Hippocampal formation (tissue), 2 donors: ENCODE measurements at regions not wholly inside any gene's neighbourhood (a gene's known extent, or its start where the extent isn't known, plus 50 kb on each side); places are given as distances from the start of the nearest gene placed in this dataset.

Experiments
- DNase-seq, 2 donors: peaks; one replicate each; lab custom pipeline; 2025; lab: John Stamatoyannopoulos, UW

DNA sequence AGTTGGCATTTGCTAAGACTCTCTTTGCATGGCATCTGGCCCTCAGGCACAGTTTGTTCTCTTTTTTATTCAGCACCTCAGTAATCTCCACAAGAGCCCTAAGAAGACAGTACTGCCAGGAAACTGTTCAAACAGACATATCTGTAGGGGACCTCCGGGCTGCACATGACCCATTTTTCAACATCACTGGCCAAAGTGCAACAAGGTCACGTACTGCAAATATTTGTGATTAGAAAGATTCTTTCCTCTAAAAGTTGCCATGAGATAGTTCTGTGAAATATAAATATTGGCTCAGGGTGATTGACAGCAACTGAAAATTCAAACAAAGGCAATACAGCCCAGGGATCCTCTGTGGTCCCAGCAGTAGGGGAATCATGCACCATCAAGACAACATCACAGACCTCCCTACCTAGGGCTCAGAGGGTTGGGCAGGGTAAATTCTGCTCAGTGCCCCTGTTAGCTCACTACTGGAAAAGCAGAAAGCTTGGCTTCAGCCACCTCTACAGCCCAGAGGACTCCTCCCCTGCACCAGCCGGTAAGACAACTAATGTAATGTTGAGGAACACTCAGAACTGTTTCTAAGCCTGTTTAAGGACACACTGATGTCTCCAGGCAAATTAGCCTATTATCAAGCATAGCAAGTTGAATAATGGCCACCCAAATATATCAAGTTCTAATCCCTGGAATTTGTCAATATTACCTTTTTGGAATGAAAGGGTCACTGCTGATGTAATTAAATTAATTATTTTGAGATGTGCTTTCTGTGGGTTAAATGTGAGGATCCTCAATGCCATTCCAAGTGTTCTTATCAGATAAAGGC, 117.4 kb upstream of the LPP start:
- no peak for DNase-seq

DNA sequence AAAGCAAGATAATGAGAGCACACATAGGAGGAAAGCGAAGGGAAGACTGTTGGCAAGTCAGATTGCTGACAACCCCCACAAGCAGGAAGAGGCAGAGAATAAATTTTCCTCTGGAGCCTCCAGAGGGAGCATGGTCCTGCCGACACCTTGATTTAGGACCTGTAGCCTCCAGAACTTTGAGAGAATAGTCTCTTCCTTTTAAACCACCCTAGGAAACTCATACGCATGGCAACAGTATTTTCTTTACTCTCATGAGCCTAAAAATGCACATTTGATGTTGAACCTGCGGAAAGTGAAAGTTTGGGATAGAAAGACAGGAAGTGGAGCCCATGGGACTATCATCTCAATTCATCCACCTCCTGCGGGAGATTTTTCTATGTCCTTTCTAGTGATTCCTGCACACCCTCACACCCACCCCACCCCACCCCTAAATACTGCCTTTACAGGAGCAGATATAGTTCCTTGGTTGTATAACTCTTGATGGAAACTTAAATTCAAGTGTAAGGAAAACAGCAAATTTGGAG, 116.7 kb upstream of the LPP start:
- no peak for DNase-seq

- DNase-seq, result no peak
Observed at GRCh38 chr3:188037965-188038581, 115.9 kb upstream of the LPP start.

GRCh38 chr3:188041193-188041592, 112.8 kb upstream of the LPP start:
- DNase-seq, result no peak

- DNase-seq, result no peak
Observed at GRCh38 chr3:188041895-188042294, 112.1 kb upstream of the LPP start.

DNA sequence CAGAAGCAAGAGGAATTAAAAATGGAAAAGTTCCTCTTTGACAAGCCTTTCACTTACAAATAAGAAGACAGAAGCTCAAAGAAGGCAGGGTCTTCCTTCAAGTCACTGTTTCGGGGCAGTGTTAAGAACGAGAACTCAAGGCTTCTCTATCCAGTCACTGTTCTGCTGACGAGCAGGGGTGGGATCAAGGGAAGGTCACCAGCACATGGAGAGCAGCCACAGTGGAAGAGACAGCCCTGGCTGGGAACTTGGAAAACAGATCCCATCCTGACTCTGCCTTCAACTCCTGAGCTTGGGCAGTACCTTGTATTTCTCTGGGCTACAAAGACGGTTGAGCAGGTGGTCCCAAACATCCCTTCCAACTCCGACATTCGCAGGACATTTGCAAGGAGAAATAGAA, 111.5 kb upstream of the LPP start:
- no peak for DNase-seq

DNA sequence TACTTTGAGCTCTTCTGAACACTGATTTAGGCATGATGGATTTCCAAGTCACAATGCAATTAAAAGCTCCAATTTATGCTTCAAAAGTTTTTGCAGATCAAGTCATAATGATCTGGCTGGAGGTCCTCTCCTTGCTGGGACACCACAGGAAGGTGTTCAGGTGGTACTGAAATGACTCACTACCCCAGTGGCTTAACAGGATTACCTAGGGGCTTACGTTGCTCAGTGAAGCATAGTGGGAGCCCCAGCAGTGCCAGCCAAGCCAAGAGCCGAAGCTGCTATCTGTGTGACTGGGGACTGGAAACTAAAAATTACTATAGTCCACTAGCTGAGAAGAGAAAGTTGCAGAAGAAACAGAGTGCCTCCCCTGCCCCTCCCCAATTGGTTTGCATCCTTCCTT, 110.1 kb upstream of the LPP start:
- DNase-seq, result no peak

DNA sequence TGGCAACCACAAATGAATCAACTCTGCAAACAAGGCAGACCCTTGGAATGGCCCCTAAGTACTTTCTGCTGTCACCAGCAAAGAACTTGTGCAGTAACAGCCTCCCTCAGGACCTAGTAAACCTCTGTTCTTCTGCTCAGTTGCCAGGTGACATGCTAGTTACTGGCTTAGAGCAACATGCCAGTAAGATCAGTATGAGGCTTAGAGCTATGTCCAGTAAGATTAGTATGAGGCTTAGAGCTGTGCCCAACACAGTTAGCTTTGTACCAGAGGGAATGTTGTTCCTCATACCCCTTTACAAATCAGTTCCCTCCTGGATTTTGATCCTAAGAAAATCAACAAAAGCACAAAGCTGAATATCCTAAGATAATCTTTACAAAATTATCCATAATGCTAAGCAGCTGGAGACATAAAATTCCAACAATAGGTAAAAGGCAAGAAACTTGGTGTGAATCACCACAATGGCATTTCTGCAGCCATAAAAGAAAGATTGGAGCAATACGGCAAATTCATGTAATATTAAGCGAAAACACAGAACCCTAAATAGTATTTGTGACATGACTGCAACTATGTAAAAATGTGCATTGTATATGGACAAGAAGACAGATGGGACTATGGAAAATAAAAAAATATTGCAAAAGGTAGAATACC, 107.3 kb upstream of the LPP start:
- no peak for DNase-seq

DNA sequence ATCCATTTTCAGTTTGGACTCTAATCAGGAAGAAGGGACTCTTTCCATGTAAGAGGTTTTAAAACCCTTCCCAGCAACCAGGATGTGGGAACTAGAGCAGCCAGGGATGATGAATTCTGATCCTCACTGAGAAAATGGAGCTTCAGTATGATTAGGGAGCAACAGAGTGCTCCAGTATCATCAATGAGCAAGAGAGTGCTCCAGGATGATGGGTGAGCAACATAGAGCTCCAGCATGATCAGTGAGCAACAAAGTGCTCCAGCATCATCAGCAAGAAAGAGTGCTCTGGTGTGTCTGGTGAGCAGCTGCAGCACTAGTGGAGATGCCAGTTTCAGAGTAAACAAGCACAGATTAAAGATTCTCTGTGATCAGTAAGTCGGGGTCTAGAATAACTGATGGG, 106.4 kb upstream of the LPP start:
- no peak for DNase-seq

- no peak for DNase-seq
Observed at GRCh38 chr3:188049606-188050530, 104.1 kb upstream of the LPP start.

GRCh38 chr3:188051801-188052168, 102.2 kb upstream of the LPP start:
- peak; percentile 86 to 98 for DNase-seq

GRCh38 chr3:188052169-188053035, 101.6 kb upstream of the LPP start:
- DNase-seq, result peak; percentile 98 to 99

DNA sequence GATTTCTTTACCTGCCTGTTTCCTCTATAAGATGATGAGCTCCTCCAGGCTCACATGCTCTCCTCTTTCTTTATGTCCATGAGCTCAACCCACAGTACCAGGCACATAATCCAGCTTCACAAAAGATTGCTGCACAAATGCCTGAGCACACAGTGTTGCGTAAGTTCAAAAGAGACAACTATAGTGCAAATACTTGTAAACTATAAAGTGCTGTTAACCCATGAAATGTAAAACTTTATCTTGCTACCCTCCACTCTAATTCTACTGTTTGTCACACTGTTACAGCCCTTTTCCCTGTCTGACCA, 101.0 kb upstream of the LPP start:
- DNase-seq, result no peak

- DNase-seq, result no peak
Observed at GRCh38 chr3:188053710-188054380, 100.1 kb upstream of the LPP start.

GRCh38 chr3:188054541-188054940, 99.4 kb upstream of the LPP start:
- DNase-seq, result no peak

DNA sequence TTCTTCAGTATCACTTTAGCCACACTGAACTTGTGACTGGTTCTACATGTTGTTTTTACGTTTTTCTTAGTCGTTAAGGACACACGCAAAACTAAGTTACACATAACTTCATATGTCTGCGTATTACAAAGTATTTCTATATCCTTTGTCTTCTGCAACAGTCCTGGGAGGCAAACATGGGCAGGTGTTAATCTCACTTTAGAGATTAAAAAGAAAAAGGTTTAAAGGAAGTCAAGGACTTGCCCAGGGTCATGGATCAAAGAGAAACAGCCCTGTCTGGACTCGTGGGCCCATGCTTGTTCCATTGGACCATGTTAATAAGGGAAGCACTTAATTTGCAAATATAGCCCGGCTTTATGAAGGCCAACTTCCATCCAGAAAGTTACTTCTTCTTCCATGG, 98.6 kb upstream of the LPP start:
- no peak for DNase-seq

- no peak for DNase-seq
Observed at GRCh38 chr3:188057124-188057523, 96.8 kb upstream of the LPP start.

- no peak for DNase-seq
Observed at GRCh38 chr3:188058569-188059184, 95.3 kb upstream of the LPP start.

DNA sequence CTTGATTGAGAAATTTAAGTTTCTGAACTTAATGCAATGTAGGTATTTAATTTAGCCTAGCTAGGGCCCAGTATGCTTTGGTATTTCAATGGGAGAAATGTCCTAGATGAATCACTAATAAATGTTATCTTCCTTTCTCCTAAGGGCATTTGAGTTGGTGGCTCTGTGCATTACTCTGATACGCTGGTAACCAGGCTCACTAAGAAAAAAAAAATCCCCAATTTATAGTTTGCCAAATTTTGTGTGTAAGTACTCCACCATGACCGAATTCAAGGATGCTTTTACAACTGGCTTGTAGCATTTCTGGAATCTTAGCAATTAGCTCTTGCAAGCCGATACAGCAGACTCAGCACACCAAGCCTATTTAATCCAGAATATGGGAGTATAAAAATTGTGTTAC, 94.6 kb upstream of the LPP start:
- no peak for DNase-seq

GRCh38 chr3:188060264-188060835, 93.6 kb upstream of the LPP start:
- no peak for DNase-seq
